Activated CD8-positive, alpha-beta memory T cell treated with anti-CD3 and anti-CD28 coated beads for 1 hour (primary cell): ENCODE measurements at regions not wholly inside any gene's neighbourhood (a gene's known extent, or its start where the extent isn't known, plus 50 kb on each side); places are given as distances from the start of the nearest gene placed in this dataset.
"Not testable (repeated sequence)": the region's sequence is repeated elsewhere in the genome, so short reads cannot be mapped to it uniquely, and the experiment has no call there.

ENCODE experiments used
- DNase-seq, 2 donors: peaks; one replicate each; pipeline ENCODE4 v3.0.0-alpha.2; 2020; ENCODE audit warnings: low read depth in 1 of 2; ENCODE audit errors: extremely low read depth in 1 of 2

GRCh38 chr7:69428089-69428488, 170.2 kb upstream of the AUTS2 start:
- no peak for DNase-seq

DNA sequence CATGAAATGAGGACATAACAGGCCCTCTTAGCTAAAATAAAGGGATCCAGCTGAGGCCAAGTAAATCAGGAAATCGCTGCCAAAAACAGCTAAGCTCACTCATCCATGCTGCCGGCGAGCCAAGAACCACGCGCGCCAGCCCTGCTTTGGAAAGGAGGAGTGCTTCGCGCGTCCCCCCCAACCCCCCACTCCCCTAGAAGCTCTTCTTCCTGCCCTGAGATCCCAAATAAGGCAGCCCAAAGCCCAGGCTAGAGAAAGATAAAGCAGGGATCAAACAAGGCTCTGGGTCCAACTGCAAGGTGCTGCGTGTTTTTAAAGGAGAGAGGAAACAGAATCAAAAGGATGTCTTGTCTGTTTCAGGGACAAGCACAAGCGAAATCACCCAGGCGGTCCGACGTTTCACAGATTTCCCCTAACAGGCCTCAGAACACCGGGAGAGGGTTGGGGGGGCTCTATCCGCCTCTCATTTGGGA, 168.3 kb upstream of the AUTS2 start:
- no peak for DNase-seq

- no peak for DNase-seq
Observed at GRCh38 chr7:69430384-69431021, 167.8 kb upstream of the AUTS2 start.

DNA sequence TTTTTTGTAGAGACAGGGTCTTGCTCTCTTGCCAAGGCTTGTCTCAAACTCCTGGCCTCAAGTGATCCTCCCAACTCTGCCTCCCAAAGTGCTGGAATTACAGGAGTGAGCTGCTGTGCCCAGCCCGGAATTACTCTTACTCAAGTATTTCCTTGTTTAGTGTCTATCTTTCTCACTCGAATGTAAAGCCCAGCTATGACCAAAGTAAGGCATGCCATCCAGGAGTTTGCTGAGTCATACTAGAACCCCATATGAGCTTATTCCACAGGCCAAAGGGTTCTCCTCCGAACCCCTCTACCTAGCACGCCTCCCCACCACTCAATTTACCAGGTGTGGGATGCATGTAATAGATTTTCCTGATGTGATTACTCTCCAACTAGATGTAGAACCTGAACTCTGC, 166.6 kb upstream of the AUTS2 start:
- no peak for DNase-seq

GRCh38 chr7:69432276-69432675, 166.0 kb upstream of the AUTS2 start:
- DNase-seq, result not testable (repeated sequence)

- no peak for DNase-seq
Observed at GRCh38 chr7:69433081-69433480, 165.2 kb upstream of the AUTS2 start.

- DNase-seq, result no peak
Observed at GRCh38 chr7:69434398-69434815, 163.9 kb upstream of the AUTS2 start.

DNA sequence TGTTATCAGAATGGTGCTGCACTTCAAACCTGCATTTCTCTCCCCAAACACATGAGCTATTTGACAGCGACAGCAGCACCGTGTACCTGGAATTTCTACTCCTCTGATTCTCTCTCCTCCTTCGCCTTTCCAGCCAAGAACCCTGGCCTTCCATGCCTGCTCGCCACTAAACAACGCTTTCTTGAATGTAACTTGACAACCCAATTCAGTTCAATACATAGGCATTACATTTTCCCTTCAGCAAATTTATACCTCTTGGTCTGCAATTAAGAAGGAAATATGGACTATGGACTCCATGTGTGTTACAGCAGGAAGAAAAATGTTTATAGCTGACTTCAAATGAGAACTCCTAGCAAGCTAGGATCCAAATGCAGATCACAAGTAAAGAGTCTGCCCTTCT, 162.6 kb upstream of the AUTS2 start:
- no peak for DNase-seq

DNA sequence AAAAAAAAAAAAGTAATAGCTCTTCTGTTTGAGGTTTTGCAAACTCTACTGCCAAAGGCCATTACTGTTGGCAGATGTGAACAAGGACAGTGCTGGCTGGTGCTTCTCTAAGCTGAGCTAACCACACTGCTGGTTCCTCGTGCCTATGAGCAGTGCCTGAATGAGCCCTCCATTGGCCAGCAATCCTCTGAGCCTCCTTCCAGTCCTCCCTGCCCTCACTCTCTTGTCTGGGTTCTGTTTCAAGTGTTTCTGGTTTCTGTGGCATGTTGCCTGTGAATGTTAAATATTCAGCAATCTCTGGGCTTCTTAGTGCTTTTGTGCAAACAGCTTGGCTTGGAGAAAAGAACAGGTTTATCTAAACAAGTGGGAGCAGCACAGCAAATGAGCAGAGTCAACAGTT, 161.3 kb upstream of the AUTS2 start:
- DNase-seq, result no peak

DNA sequence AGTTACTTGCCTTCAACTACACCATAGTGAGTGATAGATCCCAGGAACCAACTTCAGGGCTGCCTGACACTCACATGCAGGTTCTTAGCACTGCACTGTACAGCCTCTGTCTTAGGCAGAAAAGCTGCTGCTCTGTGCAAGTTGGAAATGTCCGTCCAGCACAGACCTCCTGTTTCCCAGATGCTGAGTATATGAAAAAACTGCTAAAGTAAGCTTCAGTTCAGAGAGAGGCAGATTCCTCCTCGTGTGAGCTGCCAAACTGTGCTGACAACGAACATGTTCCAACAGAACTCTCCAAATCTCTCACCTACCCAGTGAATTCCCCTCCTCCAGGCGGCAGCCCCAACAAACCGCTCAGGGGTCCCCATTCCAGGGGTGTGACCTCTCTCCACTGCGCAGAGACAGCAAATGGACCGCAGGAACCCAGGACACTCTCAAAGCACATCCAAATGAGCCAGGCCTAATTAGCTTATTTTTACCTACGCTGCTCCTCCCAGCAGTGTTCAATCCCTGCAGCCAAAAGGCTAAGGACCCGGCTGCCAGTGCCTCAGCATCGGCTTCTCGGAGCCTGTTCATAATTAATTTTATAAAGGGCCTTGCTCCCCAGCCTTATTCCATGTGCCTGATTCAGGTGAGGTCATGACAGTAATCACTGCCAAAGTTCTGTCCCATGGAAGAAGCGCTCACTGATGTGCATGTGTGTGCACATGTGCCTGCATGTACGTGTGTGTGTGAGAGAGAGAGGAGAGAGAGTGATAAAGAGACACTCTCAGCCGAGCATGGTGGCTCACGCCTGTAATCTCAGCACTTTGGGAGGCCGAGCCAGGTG, 159.5 kb upstream of the AUTS2 start:
- no peak for DNase-seq

DNA sequence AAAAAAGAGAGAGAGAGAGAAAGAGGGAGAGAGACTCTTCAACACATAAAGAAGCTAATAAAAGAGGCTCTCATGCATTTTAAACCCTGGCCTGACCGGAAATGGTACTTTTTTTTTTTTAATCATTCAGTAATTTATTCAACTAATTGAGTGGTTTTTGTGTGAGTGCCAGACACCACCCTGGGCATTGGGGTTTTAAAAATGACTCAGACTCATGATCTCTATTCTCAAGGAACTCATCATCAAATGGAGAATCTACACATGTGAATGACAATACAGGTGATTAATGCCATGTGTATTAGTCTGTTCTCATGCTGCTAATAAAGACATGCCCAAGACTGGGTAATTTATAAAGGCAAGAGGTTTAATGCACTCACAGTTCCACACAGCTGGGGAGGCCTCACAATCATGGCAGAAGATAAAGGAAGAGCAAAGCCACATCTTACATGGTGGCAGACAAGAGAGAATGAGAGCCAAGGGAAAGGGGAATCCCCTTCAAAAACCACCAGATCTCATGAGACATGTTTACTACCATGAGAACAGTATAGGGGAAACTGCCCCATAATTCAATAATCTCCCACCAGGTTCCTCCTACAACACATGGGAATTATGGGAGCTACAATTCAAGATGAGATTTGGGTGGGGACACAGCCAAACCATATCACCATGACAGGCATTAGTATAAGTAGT, 158.5 kb upstream of the AUTS2 start:
- DNase-seq, result no peak

DNA sequence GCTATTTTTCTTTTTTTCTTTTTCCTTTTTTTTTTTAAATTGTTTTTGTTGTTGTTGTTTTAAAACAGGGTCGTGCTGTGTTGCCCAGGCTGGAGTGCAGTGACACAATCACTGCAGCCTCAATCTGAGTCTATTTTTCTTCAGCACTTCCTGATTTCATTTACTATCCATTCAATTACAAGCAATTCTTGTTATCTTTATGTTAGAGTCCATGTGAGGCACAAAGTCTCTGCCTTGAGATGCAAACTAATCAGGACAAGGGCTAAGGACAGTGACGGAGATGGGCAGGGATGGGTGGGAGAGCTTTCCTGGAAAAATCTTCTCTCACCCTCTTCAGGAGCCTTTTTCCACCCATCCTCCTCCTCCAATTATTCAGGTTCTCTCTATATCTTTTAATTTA, 157.3 kb upstream of the AUTS2 start:
- no peak for DNase-seq

- DNase-seq, result no peak
Observed at GRCh38 chr7:69443136-69443535, 155.1 kb upstream of the AUTS2 start.

- DNase-seq, result no peak
Observed at GRCh38 chr7:69445541-69445940, 152.7 kb upstream of the AUTS2 start.

DNA sequence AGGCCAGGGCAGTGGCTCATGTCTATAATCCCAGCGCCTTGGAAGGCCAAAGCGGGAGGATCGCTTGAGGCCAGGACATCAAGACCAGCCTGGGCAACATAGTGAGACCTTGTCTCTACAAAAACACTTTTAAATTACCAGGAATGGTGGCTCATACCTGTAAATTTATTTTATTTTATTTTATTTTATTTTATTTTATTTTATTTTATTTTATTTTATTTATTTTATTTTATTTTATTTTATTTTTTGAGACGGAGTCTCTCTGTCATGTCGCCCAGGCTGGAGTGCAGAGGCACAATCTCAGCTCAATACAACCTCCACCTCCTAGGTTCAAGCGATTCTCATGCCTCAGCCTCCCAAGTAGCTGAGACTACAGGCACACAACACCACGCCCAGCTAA, 152.1 kb upstream of the AUTS2 start:
- not testable (repeated sequence) for DNase-seq

DNA sequence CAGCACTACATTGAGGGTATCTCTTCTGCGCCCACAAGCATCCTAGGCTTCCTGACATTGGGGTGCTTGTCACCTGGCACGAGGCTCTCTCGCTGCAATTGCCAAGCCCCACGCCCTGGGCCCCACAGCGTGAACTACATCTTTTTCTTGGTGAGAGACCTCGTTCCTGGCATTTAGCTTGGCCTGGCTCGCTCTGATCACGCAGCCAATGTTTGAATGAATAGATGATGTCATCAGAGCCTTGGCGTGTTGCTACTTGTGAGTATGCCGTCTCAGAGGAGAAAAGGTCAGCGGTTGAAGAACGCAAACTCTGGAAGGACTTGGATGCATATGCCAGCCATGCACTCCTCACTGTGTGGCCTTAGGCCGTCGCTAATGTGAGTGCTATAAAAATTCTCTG, 150.2 kb upstream of the AUTS2 start:
- DNase-seq, result no peak

GRCh38 chr7:69450456-69450855, 147.8 kb upstream of the AUTS2 start:
- DNase-seq, result no peak

- DNase-seq, result no peak
Observed at GRCh38 chr7:69451715-69452114, 146.6 kb upstream of the AUTS2 start.

GRCh38 chr7:69452797-69453196, 145.5 kb upstream of the AUTS2 start:
- no peak for DNase-seq

GRCh38 chr7:69457595-69458504, 140.4 kb upstream of the AUTS2 start:
- no peak for DNase-seq

GRCh38 chr7:69464035-69464434, 134.2 kb upstream of the AUTS2 start:
- no peak for DNase-seq
